ENCODE measurements at regions not wholly inside any gene's neighbourhood (a gene's known extent, or its start where the extent isn't known, plus 50 kb on each side); places are given as distances from the start of the nearest gene placed in this dataset.

DNA sequence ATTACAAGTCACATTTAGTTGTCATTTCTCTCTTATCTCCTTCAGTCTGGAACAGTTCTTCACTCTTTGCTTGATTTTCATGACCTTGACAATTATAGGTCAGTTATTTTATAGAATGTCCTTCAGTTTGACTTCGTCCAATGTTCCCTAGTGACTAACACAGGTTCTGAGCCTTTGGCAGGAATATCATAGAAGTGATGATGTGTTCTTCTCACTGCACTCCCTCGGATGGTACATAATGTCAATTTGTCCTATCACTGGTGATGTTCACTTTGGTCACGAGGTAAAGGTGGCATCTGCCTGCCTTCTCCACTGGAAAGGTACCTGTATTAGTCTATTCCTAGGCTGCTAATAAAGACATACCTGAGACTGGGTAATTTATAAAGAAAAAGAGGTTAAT, 126.0 kb upstream of the PTPN3 start:
- Histone ChIP-seq H3K79me1 (ENCODE audit: low read depth, low read length) (no peaks in the 10 kb centered on the region; the same call in 1 of the 2 replicates), H2AK5ac (ENCODE audit: low read depth, low read length) (no peak overlapping the region), H2BK12ac (ENCODE audit: low read depth, low read length) (no peak overlapping the region), H3K9ac (replicated peaks in 1 of 4; ENCODE audit: extremely low read depth in 1 of 4, low read depth in 3 of 4, low read length in 3 of 4) (no peak overlapping the region), H3K79me2 (ENCODE audit: control insufficient read depth in 1 of 2, insufficient read depth in 2 of 2, low read length in 2 of 2) (no peaks in the 10 kb centered on the region), H2BK20ac (ENCODE audit: low read length) (no peak overlapping the region), H3K27me3 (replicated peaks in 1 of 4; ENCODE audit: control insufficient read depth in 3 of 4, extremely low read depth in 1 of 4, insufficient read depth in 3 of 4, low read length in 3 of 4) (no peaks in the 10 kb centered on the region), H3K23ac (ENCODE audit: insufficient read length) (no peak overlapping the region), H3K9me3 (ENCODE audit: insufficient read depth in 2 of 2, low read depth in 1 of 2, low read length in 1 of 2) (no peaks in the 10 kb centered on the region), H3K14ac (ENCODE audit: insufficient read length) (no peak overlapping the region), H3K36me3 (ENCODE audit: control insufficient read depth in 2 of 4, insufficient read depth in 4 of 4, low read length in 3 of 4) (no peaks in the 10 kb centered on the region), H2BK5ac (ENCODE audit: low read depth, low read length) (no peak overlapping the region), H3K4me2 (ENCODE audit: insufficient read depth in 1 of 2, low read depth in 2 of 2, low read length in 2 of 2) (no peak overlapping the region), H3K18ac (ENCODE audit: extremely low read depth, low read length) (no peak overlapping the region), H3K56ac (replicated peaks; ENCODE audit: insufficient read length, low read depth, low read length) (no peak overlapping the region), H2BK15ac (ENCODE audit: low read length) (no peak overlapping the region), H4K91ac (replicated peaks; ENCODE audit: insufficient read length, low read length) (no peak overlapping the region), H3K4ac (replicated peaks; ENCODE audit: insufficient read length, low read depth, low read length) (no peak overlapping the region), H4K5ac (ENCODE audit: insufficient read length, low read depth, low read length) (no peak overlapping the region), H4K8ac (ENCODE audit: extremely low read depth, insufficient read depth, low read length) (no peak overlapping the region), H3K4me1 (replicated peaks in 1 of 4; ENCODE audit: control insufficient read depth in 3 of 4, insufficient read depth in 4 of 4, low read length in 3 of 4) (no peaks in the 10 kb centered on the region), H3K4me3 (ENCODE audit: extremely low read depth in 1 of 4, insufficient read depth in 2 of 4, low read depth in 3 of 4, low read length in 4 of 4) (no peak overlapping the region), H2AFZ (ENCODE audit: low read length) (no peak overlapping the region), H3K27ac (ENCODE audit: low read depth, low read length) (no peak overlapping the region), H4K20me1 (replicated peaks in 1 of 2; ENCODE audit: control insufficient read depth in 1 of 2, insufficient read depth in 2 of 2, low read length in 2 of 2) (no peaks in the 10 kb centered on the region), H3K23me2 (ENCODE audit: low read depth, low read length) (no peaks in the 10 kb centered on the region; the same call in 1 of the 2 replicates), H2BK120ac (replicated peaks; ENCODE audit: low read depth, low read length) (no peak overlapping the region)
- ChIA-PET POLR2A (ENCODE audit: partially characterized antibody) (no interaction called here), CTCF (ENCODE audit: partially characterized antibody) (interaction anchor here (0.5 kb wide), 1 partner anchor 279 kb away, joined by 3 read pairs; no protein-coding TSS in a partner anchor)
- FAIRE-seq = no peak
- no peak for TF ChIP-seq SP2 (IDR thresholded peaks at IDR 0.05; ENCODE audit: low read length)
- no peak for TF ChIP-seq KDM4A (IDR thresholded peaks at IDR 0.05; ENCODE audit: low read depth, low read length, severe bottlenecking)
- TF ChIP-seq HDAC2 (IDR thresholded peaks at IDR 0.05; ENCODE audit: borderline replicate concordance in 1 of 2, low read depth in 2 of 2, low read length in 2 of 2) = no peak
- TF ChIP-seq JUN (IDR thresholded peaks at IDR 0.05; ENCODE audit: low read depth, low read length) = no peak
- WGBS, 2 experiments (ENCODE audit: extremely low coverage in 1 of 2, insufficient coverage in 1 of 2, insufficient read length in 1 of 2, insufficient replicate concordance in 2 of 2, low coverage in 1 of 2, low lambda C conversion rate in 2 of 2, missing lambda C conversion rate in 1 of 2) = 77% methylated on average over 3 of the region's 3 CpGs; no CpG with 5 or more reads in 1 of the 2 experiments
- DNase-seq (ENCODE audit: low read depth in 1 of 2, low spot score in 2 of 2) = no peak
